GM12878 (cell line): ENCODE measurements at regions not wholly inside any gene's neighbourhood (a gene's known extent, or its start where the extent isn't known, plus 50 kb on each side); places are given as distances from the start of the nearest gene placed in this dataset.

ENCODE experiments used
- ATAC-seq: fragments of 200-7000 bp; cut with Tn5 transposase; 3 replicates; pipeline ENCODE4 v1.9.1; 2020; ENCODE audit warnings: mild to moderate bottlenecking, moderate library complexity
- BruUV-seq: library from RNA; stranded (reverse); fragments of 400-500 nt; replicated peaks from 2 replicates; lab custom pipeline; 2021; lab: Mats Ljungman, UMichigan
- CTCF ChIA-PET: fragments of 300-600 bp; sonication (Branson Sonifier 250); formaldehyde crosslinking; extraction: SDS; loops from one replicate; lab custom pipeline; 2021; ENCODE audit warnings: inconsistent platforms; lab: Yijun Ruan, JAX
- POLR2A ChIA-PET: fragments of 350-600 bp; formaldehyde crosslinking; extraction: SDS; loops from one replicate; lab custom pipeline; 2021; ENCODE audit warnings: inconsistent platforms; lab: Charles Lee
- RAD21 ChIA-PET: fragments of 300-600 bp; sonication (Branson Sonifier 250); formaldehyde crosslinking; loops from one replicate; lab custom pipeline; 2023; ENCODE audit warnings: antibody characterized with exemption; ENCODE audit not compliant: unreplicated experiment; lab: Charles Lee
- SMC1A ChIA-PET: fragments of 300-600 bp; sonication (Branson Sonifier 250); formaldehyde crosslinking; loops from one replicate; lab custom pipeline; 2023; ENCODE audit not compliant: unreplicated experiment, uncharacterized antibody; lab: Charles Lee
- DNase-seq: peaks from one replicate; pipeline ENCODE4 v3.0.0-alpha.2; 2011; ENCODE audit warnings: low read depth, low spot score
- FAIRE-seq: peaks from 3 replicates; lab custom pipeline; 2011; peaks lifted over from hg19 to GRCh38; lab: Jason Lieb, UNC
- H2AFZ ChIP-seq: 2 replicates; pipeline ENCODE4 v1.6.0; 2011; ENCODE audit warnings: low read depth, low read length, control low read depth; ENCODE audit not compliant: control insufficient read depth
- H3K27ac ChIP-seq: 2 replicates; pipeline ENCODE4 v1.5.1; 2011; ENCODE audit warnings: control low read depth; ENCODE audit not compliant: control insufficient read depth, insufficient read depth
- H3K27me3 ChIP-seq, 2 experiments: replicated peaks in 1 of 2; 2 replicates each; pipeline versions ENCODE4 v1.6.0 to v1.6.1; 2011; ENCODE audit warnings: low read length in 1 of 2; ENCODE audit not compliant: control insufficient read depth in 2 of 2, insufficient read depth in 2 of 2
- H3K36me3 ChIP-seq, 2 experiments: 2 replicates each; pipeline ENCODE4 v1.5.1; 2011; ENCODE audit warnings: low read length in 1 of 2; ENCODE audit not compliant: control insufficient read depth in 2 of 2, insufficient read depth in 2 of 2
- H3K4me1 ChIP-seq: 2 replicates; pipeline ENCODE4 v1.6.1; 2011; ENCODE audit warnings: mild to moderate bottlenecking, low read length, moderate library complexity, mixed read lengths; ENCODE audit not compliant: control insufficient read depth, insufficient read depth
- H3K4me2 ChIP-seq: 2 replicates; pipeline ENCODE4 v1.6.0; 2011; ENCODE audit warnings: control low read depth; ENCODE audit not compliant: control insufficient read depth, insufficient read depth
- H3K4me3 ChIP-seq: fragments of 200-600 bp; sonication (generic); 2 replicates; pipeline ENCODE4 v1.5.1; 2016
- H3K79me2 ChIP-seq: 2 replicates; pipeline ENCODE4 v1.6.0; 2011; ENCODE audit warnings: low read length; ENCODE audit not compliant: control insufficient read depth, insufficient read depth
- H3K9ac ChIP-seq: 2 replicates; pipeline ENCODE4 v1.8.0; 2011; ENCODE audit warnings: low read length, control low read depth, mixed read lengths; ENCODE audit not compliant: control insufficient read depth, insufficient read depth
- H3K9me3 ChIP-seq: replicated peaks from 3 replicates; pipeline ENCODE4 v1.5.1; 2011; ENCODE audit warnings: mild to moderate bottlenecking, low read length; ENCODE audit not compliant: control insufficient read depth, insufficient read depth
- H4K20me1 ChIP-seq: 2 replicates; pipeline ENCODE4 v1.6.0; 2011; ENCODE audit not compliant: control insufficient read depth, insufficient read depth
- CBFB ChIP-seq: IDR thresholded peaks from 2 replicates; pipeline ENCODE4 v1.6.1; 2016; ENCODE audit warnings: antibody characterized with exemption, low read depth
- CBX5 ChIP-seq: sonication (generic); IDR thresholded peaks from 2 replicates; pipeline ENCODE4 v1.6.1; 2016; ENCODE audit warnings: low read depth, moderate library complexity, mild to moderate bottlenecking, inconsistent platforms
- IRF4 ChIP-seq: IDR thresholded peaks from 2 replicates; pipeline ENCODE4 v1.6.1; 2011; ENCODE audit warnings: low read depth, low read length
- JUNB ChIP-seq: IDR thresholded peaks from 2 replicates; pipeline ENCODE4 v1.6.1; 2016; ENCODE audit warnings: antibody characterized with exemption, mild to moderate bottlenecking
- NR2C2 ChIP-seq: IDR thresholded peaks from 2 replicates; pipeline ENCODE4 v1.6.1; 2011; ENCODE audit warnings: borderline replicate concordance, low read depth; ENCODE audit not compliant: control insufficient read depth, insufficient read length
- SMAD5 ChIP-seq: IDR thresholded peaks from 2 replicates; pipeline ENCODE4 v1.6.1; 2016; ENCODE audit warnings: antibody characterized with exemption, low read depth
- YBX1 ChIP-seq: fragments of 450-650 bp; IDR thresholded peaks from 2 replicates; pipeline ENCODE4 v1.6.1; 2016; ENCODE audit warnings: antibody characterized with exemption
- YY1 ChIP-seq: IDR thresholded peaks from 2 replicates; pipeline ENCODE4 v1.6.1; 2011; ENCODE audit warnings: low read depth, mild to moderate bottlenecking, low read length
- ZNF24 ChIP-seq: fragments of 450-650 bp; IDR thresholded peaks from 2 replicates; pipeline ENCODE4 v1.6.1; 2017; ENCODE audit warnings: antibody characterized with exemption, mild to moderate bottlenecking
- WGBS: methylation state at CpG from one replicate; pipeline ENCODE4 v1.1.6; 2016; ENCODE audit warnings: low lambda C conversion rate; ENCODE audit not compliant: insufficient replicate concordance, insufficient coverage; ENCODE audit errors: missing lambda C conversion rate; 5-methylcytosine and 5-hydroxymethylcytosine counted together
- in situ Hi-C: fragments of 300-500 bp; cut with MboI; formaldehyde crosslinking; loops from 9 replicates; pipeline ENCODE4 v1.14.3; 2018; ENCODE audit warnings: mixed read lengths
- intact Hi-C: fragments of 100-400 bp; cut with micrococcal nuclease; formaldehyde crosslinking; loops from one replicate; pipeline ENCODE4 v1.14.2; 2022; ENCODE audit not compliant: unreplicated experiment
- TF ChIP-seq, protein P1 (sequence below): IDR thresholded peaks from 2 replicates; pipeline ENCODE4 v1.6.1; 2012; ENCODE audit warnings: improper control_type of control experiment, low read depth, low read length; ENCODE audit not compliant: insufficient replicate concordance
- TF ChIP-seq, protein P2 (sequence below): fragments of 150-350 bp; IDR thresholded peaks from 2 replicates; pipeline ENCODE4 v1.6.1; 2014; ENCODE audit warnings: mild to moderate bottlenecking, low read depth, low read length
- TF ChIP-seq, protein P3 (sequence below): fragments of 450-650 bp; IDR thresholded peaks from 2 replicates; pipeline ENCODE4 v1.6.1; 2017; ENCODE audit warnings: borderline replicate concordance
- TF ChIP-seq, protein P4 (sequence below): fragments of 450-650 bp; IDR thresholded peaks from 2 replicates; pipeline ENCODE4 v1.6.1; 2017; ENCODE audit warnings: antibody characterized with exemption, mild to moderate bottlenecking, moderate library complexity
- TF ChIP-seq, protein P5 (sequence below): IDR thresholded peaks from 2 replicates; pipeline ENCODE4 v1.6.1; 2011; ENCODE audit warnings: low read depth, mild to moderate bottlenecking, low read length, moderate library complexity, borderline replicate concordance; ENCODE audit errors: extremely low read depth

DNA sequence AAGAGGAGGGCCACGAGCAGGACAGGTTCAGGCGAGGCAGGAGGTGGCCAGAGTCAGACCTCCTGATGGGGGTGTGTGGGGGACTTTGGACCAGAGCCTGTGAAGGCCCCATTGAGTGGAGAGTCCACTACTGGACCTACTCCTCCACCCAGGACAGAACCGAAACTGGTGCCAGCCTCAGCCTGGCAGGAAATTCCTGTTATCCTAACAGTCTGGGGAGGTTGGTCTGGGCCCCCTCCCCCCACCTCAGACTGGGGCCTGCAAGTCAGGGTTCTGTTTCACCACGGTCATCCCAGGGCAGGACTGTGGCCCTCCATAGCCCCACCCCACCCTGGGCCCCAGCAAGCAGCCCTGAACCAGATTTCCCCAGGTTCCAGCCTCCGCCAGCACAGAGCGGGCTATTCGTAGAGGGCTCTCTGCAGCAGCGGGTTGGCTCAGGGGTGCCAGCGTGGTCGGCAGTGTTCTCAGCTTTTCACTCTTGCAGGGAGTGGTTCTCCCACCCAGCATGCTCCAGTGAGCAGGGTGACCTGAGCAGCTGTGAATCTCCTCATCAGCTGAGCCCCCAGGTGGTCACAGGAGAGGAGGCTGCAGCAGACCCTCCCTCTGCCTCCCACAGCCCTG, 217.3 kb downstream of the TBC1D2B start:
- ATAC-seq (no peak), DNase-seq (no peak), FAIRE-seq (no peak)
- in situ Hi-C loops (no loop called here), intact Hi-C loops (no loop called here)
- RAD21 ChIA-PET = no interaction called here
- BruUV-seq = no TSS peak
- Histone ChIP-seq H3K9ac (no peak overlapping the region), H3K27me3 (peaks cover 0 to 2% of the 10 kb centered on the region in 2 experiments; a peak in 3 of 4 replicates), H3K4me3 (no peak overlapping the region), H3K79me2 (no peaks in the 10 kb centered on the region), H3K4me1 (no peaks in the 10 kb centered on the region), H2AFZ (no peak overlapping the region), H4K20me1 (no peaks in the 10 kb centered on the region), H3K27ac (no peak overlapping the region), H3K4me2 (no peak overlapping the region), H3K36me3 (no peaks in the 10 kb centered on the region), H3K9me3 (no peaks in the 10 kb centered on the region)
- POLR2A ChIA-PET = no interaction called here
- CTCF ChIA-PET = no interaction called here
- SMC1A ChIA-PET = no interaction called here
- 0% methylated on average over 3 of the region's 10 CpGs for WGBS
- TF ChIP-seq ZNF24 (no peak), JUNB (no peak), SMAD5 (no peak), YY1 (no peak), CBFB (no peak), NR2C2 (no peak), CBX5 (no peak), IRF4 (no peak), YBX1 (no peak)
- TF ChIP-seq, protein P1, sequence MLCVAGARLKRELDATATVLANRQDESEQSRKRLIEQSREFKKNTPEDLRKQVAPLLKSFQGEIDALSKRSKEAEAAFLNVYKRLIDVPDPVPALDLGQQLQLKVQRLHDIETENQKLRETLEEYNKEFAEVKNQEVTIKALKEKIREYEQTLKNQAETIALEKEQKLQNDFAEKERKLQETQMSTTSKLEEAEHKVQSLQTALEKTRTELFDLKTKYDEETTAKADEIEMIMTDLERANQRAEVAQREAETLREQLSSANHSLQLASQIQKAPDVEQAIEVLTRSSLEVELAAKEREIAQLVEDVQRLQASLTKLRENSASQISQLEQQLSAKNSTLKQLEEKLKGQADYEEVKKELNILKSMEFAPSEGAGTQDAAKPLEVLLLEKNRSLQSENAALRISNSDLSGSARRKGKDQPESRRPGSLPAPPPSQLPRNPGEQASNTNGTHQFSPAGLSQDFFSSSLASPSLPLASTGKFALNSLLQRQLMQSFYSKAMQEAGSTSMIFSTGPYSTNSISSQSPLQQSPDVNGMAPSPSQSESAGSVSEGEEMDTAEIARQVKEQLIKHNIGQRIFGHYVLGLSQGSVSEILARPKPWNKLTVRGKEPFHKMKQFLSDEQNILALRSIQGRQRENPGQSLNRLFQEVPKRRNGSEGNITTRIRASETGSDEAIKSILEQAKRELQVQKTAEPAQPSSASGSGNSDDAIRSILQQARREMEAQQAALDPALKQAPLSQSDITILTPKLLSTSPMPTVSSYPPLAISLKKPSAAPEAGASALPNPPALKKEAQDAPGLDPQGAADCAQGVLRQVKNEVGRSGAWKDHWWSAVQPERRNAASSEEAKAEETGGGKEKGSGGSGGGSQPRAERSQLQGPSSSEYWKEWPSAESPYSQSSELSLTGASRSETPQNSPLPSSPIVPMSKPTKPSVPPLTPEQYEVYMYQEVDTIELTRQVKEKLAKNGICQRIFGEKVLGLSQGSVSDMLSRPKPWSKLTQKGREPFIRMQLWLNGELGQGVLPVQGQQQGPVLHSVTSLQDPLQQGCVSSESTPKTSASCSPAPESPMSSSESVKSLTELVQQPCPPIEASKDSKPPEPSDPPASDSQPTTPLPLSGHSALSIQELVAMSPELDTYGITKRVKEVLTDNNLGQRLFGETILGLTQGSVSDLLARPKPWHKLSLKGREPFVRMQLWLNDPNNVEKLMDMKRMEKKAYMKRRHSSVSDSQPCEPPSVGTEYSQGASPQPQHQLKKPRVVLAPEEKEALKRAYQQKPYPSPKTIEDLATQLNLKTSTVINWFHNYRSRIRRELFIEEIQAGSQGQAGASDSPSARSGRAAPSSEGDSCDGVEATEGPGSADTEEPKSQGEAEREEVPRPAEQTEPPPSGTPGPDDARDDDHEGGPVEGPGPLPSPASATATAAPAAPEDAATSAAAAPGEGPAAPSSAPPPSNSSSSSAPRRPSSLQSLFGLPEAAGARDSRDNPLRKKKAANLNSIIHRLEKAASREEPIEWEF = no peak
- TF ChIP-seq, protein P2, sequence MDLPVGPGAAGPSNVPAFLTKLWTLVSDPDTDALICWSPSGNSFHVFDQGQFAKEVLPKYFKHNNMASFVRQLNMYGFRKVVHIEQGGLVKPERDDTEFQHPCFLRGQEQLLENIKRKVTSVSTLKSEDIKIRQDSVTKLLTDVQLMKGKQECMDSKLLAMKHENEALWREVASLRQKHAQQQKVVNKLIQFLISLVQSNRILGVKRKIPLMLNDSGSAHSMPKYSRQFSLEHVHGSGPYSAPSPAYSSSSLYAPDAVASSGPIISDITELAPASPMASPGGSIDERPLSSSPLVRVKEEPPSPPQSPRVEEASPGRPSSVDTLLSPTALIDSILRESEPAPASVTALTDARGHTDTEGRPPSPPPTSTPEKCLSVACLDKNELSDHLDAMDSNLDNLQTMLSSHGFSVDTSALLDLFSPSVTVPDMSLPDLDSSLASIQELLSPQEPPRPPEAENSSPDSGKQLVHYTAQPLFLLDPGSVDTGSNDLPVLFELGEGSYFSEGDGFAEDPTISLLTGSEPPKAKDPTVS = no peak
- TF ChIP-seq, protein P3, sequence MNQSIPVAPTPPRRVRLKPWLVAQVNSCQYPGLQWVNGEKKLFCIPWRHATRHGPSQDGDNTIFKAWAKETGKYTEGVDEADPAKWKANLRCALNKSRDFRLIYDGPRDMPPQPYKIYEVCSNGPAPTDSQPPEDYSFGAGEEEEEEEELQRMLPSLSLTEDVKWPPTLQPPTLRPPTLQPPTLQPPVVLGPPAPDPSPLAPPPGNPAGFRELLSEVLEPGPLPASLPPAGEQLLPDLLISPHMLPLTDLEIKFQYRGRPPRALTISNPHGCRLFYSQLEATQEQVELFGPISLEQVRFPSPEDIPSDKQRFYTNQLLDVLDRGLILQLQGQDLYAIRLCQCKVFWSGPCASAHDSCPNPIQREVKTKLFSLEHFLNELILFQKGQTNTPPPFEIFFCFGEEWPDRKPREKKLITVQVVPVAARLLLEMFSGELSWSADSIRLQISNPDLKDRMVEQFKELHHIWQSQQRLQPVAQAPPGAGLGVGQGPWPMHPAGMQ = no peak
- TF ChIP-seq, protein P4, sequence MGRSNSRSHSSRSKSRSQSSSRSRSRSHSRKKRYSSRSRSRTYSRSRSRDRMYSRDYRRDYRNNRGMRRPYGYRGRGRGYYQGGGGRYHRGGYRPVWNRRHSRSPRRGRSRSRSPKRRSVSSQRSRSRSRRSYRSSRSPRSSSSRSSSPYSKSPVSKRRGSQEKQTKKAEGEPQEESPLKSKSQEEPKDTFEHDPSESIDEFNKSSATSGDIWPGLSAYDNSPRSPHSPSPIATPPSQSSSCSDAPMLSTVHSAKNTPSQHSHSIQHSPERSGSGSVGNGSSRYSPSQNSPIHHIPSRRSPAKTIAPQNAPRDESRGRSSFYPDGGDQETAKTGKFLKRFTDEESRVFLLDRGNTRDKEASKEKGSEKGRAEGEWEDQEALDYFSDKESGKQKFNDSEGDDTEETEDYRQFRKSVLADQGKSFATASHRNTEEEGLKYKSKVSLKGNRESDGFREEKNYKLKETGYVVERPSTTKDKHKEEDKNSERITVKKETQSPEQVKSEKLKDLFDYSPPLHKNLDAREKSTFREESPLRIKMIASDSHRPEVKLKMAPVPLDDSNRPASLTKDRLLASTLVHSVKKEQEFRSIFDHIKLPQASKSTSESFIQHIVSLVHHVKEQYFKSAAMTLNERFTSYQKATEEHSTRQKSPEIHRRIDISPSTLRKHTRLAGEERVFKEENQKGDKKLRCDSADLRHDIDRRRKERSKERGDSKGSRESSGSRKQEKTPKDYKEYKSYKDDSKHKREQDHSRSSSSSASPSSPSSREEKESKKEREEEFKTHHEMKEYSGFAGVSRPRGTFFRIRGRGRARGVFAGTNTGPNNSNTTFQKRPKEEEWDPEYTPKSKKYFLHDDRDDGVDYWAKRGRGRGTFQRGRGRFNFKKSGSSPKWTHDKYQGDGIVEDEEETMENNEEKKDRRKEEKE = no peak
- TF ChIP-seq, protein P5, sequence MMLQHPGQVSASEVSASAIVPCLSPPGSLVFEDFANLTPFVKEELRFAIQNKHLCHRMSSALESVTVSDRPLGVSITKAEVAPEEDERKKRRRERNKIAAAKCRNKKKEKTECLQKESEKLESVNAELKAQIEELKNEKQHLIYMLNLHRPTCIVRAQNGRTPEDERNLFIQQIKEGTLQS = no peak
